ENCODE measurements at regions not wholly inside any gene's neighbourhood (a gene's known extent, or its start where the extent isn't known, plus 50 kb on each side); places are given as distances from the start of the nearest gene placed in this dataset.
"Not testable (repeated sequence)": the region's sequence is repeated elsewhere in the genome, so short reads cannot be mapped to it uniquely, and the experiment has no call there.

GRCh38 chr6:56838965-56839364, 115.9 kb upstream of the BEND6 start:
- no peak for ATAC-seq
- peak overlapping the region; percentile 13 for H3K4me3 ChIP-seq (ENCODE audit: low read length)
- no peaks in the 10 kb centered on the region for H3K9me3 ChIP-seq (ENCODE audit: control insufficient read depth, low read length)
- peaks cover 4% of the 10 kb centered on the region for H3K4me1 ChIP-seq (ENCODE audit: control insufficient read depth, insufficient read depth, low read length)
- H3K27ac ChIP-seq (ENCODE audit: low read length), result peak overlapping the region; percentile 77
- H3K27me3 ChIP-seq (ENCODE audit: control insufficient read depth, insufficient read depth), result no peaks in the 10 kb centered on the region
- intact Hi-C loops (cut with DNase I), result no loop called here
- WGBS, result 80% methylated on average over 1 of the region's 1 CpG
- DNase-seq, result no peak

GRCh38 chr6:56838016-56838555, 116.8 kb upstream of the BEND6 start:
- Histone ChIP-seq H3K4me1 (ENCODE audit: control insufficient read depth, insufficient read depth, low read length) (peaks cover 6% of the 10 kb centered on the region), H3K9me3 (ENCODE audit: control insufficient read depth, low read length) (no peaks in the 10 kb centered on the region), H3K27me3 (ENCODE audit: control insufficient read depth, insufficient read depth) (no peaks in the 10 kb centered on the region), H3K4me3 (ENCODE audit: low read length) (no peak overlapping the region), H3K27ac (ENCODE audit: low read length) (no peak overlapping the region)
- ATAC-seq (no peak), DNase-seq (no peak)
- WGBS, result 62% methylated on average over 2 of the region's 2 CpGs
- intact Hi-C loops (cut with DNase I), result no loop called here

- H3K9me3 ChIP-seq (ENCODE audit: control insufficient read depth, low read length), result no peaks in the 10 kb centered on the region
- DNase-seq (no peak), ATAC-seq (no peak)
- peak overlapping the region; percentile 75 for H3K27ac ChIP-seq (ENCODE audit: low read length)
- H3K4me1 ChIP-seq (ENCODE audit: control insufficient read depth, insufficient read depth, low read length), result peaks cover 6% of the 10 kb centered on the region
- intact Hi-C loops (cut with DNase I), result no loop called here
- H3K27me3 ChIP-seq (ENCODE audit: control insufficient read depth, insufficient read depth), result no peaks in the 10 kb centered on the region
- H3K4me3 ChIP-seq (ENCODE audit: low read length), result no peak overlapping the region
- WGBS, result 81% methylated on average over 6 of the region's 6 CpGs
Observed at GRCh38 chr6:56837322-56837894, 117.5 kb upstream of the BEND6 start.

- H3K27me3 ChIP-seq (ENCODE audit: control insufficient read depth, insufficient read depth), result no peaks in the 10 kb centered on the region
- intact Hi-C loops (cut with DNase I), result no loop called here
- no peak overlapping the region for H3K27ac ChIP-seq (ENCODE audit: low read length)
- H3K4me1 ChIP-seq (ENCODE audit: control insufficient read depth, insufficient read depth, low read length), result peaks cover 6% of the 10 kb centered on the region
- no peaks in the 10 kb centered on the region for H3K9me3 ChIP-seq (ENCODE audit: control insufficient read depth, low read length)
- H3K4me3 ChIP-seq (ENCODE audit: low read length), result no peak overlapping the region
- no peak for DNase-seq
- 84% methylated on average over 3 of the region's 3 CpGs for WGBS
- no peak for ATAC-seq
Observed at GRCh38 chr6:56835612-56836011, 119.3 kb upstream of the BEND6 start.

- H3K4me3 ChIP-seq (ENCODE audit: low read length), result no peak overlapping the region
- DNase-seq (no peak), ATAC-seq (no peak)
- intact Hi-C loops (cut with DNase I), result no loop called here
- H3K4me1 ChIP-seq (ENCODE audit: control insufficient read depth, insufficient read depth, low read length), result peaks cover 6% of the 10 kb centered on the region
- no peaks in the 10 kb centered on the region for H3K27me3 ChIP-seq (ENCODE audit: control insufficient read depth, insufficient read depth)
- H3K27ac ChIP-seq (ENCODE audit: low read length), result peak overlapping the region; percentile 81
- no peaks in the 10 kb centered on the region for H3K9me3 ChIP-seq (ENCODE audit: control insufficient read depth, low read length)
- WGBS, result 94% methylated on average over 1 of the region's 1 CpG
Observed at GRCh38 chr6:56833873-56834272, 121.0 kb upstream of the BEND6 start.

GRCh38 chr6:56833127-56833791, 121.6 kb upstream of the BEND6 start:
- no peak overlapping the region for H3K4me3 ChIP-seq (ENCODE audit: low read length)
- DNase-seq (no peak), ATAC-seq (peak; percentile 76 to 78)
- no peak overlapping the region for H3K27ac ChIP-seq (ENCODE audit: low read length)
- H3K9me3 ChIP-seq (ENCODE audit: control insufficient read depth, low read length), result no peaks in the 10 kb centered on the region
- intact Hi-C loops (cut with DNase I), result no loop called here
- no peaks in the 10 kb centered on the region for H3K27me3 ChIP-seq (ENCODE audit: control insufficient read depth, insufficient read depth)
- WGBS, result 62% methylated on average over 3 of the region's 3 CpGs
- H3K4me1 ChIP-seq (ENCODE audit: control insufficient read depth, insufficient read depth, low read length), result peaks cover 6% of the 10 kb centered on the region

- Histone ChIP-seq H3K9me3 (ENCODE audit: control insufficient read depth, low read length) (no peaks in the 10 kb centered on the region), H3K27me3 (ENCODE audit: control insufficient read depth, insufficient read depth) (no peaks in the 10 kb centered on the region), H3K4me1 (ENCODE audit: control insufficient read depth, insufficient read depth, low read length) (peaks cover 3% of the 10 kb centered on the region), H3K27ac (ENCODE audit: low read length) (peak overlapping the region; percentile 58), H3K4me3 (ENCODE audit: low read length) (no peak overlapping the region)
- DNase-seq, result no peak
- 86% methylated on average over 3 of the region's 3 CpGs for WGBS
- no peak for ATAC-seq
- intact Hi-C loops (cut with DNase I), result no loop called here
Observed at GRCh38 chr6:56832225-56832624, 122.7 kb upstream of the BEND6 start.

- Histone ChIP-seq H3K4me1 (ENCODE audit: control insufficient read depth, insufficient read depth, low read length) (peaks cover 2% of the 10 kb centered on the region), H3K4me3 (ENCODE audit: low read length) (no peak overlapping the region), H3K9me3 (ENCODE audit: control insufficient read depth, low read length) (no peaks in the 10 kb centered on the region), H3K27me3 (ENCODE audit: control insufficient read depth, insufficient read depth) (no peaks in the 10 kb centered on the region), H3K27ac (ENCODE audit: low read length) (peak overlapping the region; percentile 68)
- DNase-seq, result no peak
- no peak for ATAC-seq
- intact Hi-C loops (cut with DNase I), result no loop called here
- WGBS, result 61% methylated on average over 2 of the region's 2 CpGs
Observed at GRCh38 chr6:56831334-56831733, 123.6 kb upstream of the BEND6 start.

GRCh38 chr6:56827908-56828649, 126.8 kb upstream of the BEND6 start:
- WGBS, result 62% methylated on average over 2 of the region's 2 CpGs
- DNase-seq (no peak), ATAC-seq (no peak)
- Histone ChIP-seq H3K27ac (ENCODE audit: low read length) (peak overlapping the region; percentile 6), H3K27me3 (ENCODE audit: control insufficient read depth, insufficient read depth) (no peaks in the 10 kb centered on the region), H3K4me3 (ENCODE audit: low read length) (no peak overlapping the region), H3K4me1 (ENCODE audit: control insufficient read depth, insufficient read depth, low read length) (no peaks in the 10 kb centered on the region), H3K9me3 (ENCODE audit: control insufficient read depth, low read length) (no peaks in the 10 kb centered on the region)
- intact Hi-C loops (cut with DNase I), result no loop called here

- ATAC-seq; H3K9me3 ChIP-seq (ENCODE audit: control insufficient read depth, low read length); H3K4me3 ChIP-seq (ENCODE audit: low read length); intact Hi-C loops (cut with DNase I); H3K4me1 ChIP-seq (ENCODE audit: control insufficient read depth, insufficient read depth, low read length); H3K27me3 ChIP-seq (ENCODE audit: control insufficient read depth, insufficient read depth); H3K27ac ChIP-seq (ENCODE audit: low read length): not testable (repeated sequence)
- WGBS, result 91% methylated on average over 26 of the region's 26 CpGs
- peak in 1 of 3 donors; percentile 55 for DNase-seq
Observed at GRCh38 chr6:56824431-56824830, 130.5 kb upstream of the BEND6 start.

GRCh38 chr6:56821005-56821432, 133.9 kb upstream of the BEND6 start:
- intact Hi-C loops (cut with DNase I), result no loop called here
- H3K9me3 ChIP-seq (ENCODE audit: control insufficient read depth, low read length), result no peaks in the 10 kb centered on the region
- peak in 1 of 2 donors; percentile 37 for ATAC-seq
- no peak for DNase-seq
- no peak overlapping the region for H3K4me3 ChIP-seq (ENCODE audit: low read length)
- WGBS, result 62% methylated on average over 3 of the region's 3 CpGs
- no peaks in the 10 kb centered on the region for H3K27me3 ChIP-seq (ENCODE audit: control insufficient read depth, insufficient read depth)
- H3K27ac ChIP-seq (ENCODE audit: low read length), result no peak overlapping the region
- H3K4me1 ChIP-seq (ENCODE audit: control insufficient read depth, insufficient read depth, low read length), result peaks cover 7% of the 10 kb centered on the region

Data from right cardiac atrium (tissue), 5 donors.